ENCODE measurements at regions not wholly inside any gene's neighbourhood (a gene's known extent, or its start where the extent isn't known, plus 50 kb on each side); places are given as distances from the start of the nearest gene placed in this dataset.

DNA sequence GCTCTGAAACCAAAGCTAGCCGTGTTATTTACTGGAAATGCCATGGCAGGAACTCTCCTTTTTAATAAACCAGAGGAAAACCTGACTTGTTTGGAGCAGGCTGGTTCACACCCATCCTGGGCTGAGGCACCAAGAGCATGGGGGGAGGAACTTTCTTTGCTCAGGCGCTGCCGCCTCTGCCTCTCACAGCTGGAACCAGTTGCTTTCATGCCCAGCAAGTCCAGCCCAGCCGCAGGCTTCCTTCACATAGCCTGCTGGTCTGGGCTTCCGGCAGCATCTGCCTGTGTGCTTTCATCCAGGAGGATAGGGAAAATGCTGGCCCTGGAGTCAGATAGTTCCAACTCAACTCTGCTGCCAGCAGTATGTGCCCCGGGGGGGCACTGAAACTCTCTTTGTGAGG, 88.1 kb upstream of the ASIC2 start:
- H4K20me1 ChIP-seq (ENCODE audit: insufficient read depth, low read length) = no peaks in the 10 kb centered on the region
- H3K27ac ChIP-seq (ENCODE audit: low read length) = no peak overlapping the region
- H3K4me1 ChIP-seq (ENCODE audit: low read length) = no peaks in the 10 kb centered on the region
- H3K4me3 ChIP-seq (ENCODE audit: low read length) = no peak overlapping the region
- H3K27me3 ChIP-seq (replicated peaks; ENCODE audit: insufficient read depth, low read length) = no peaks in the 10 kb centered on the region
- H3K9me2 ChIP-seq (replicated peaks; ENCODE audit: insufficient read depth, low read length) = no peaks in the 10 kb centered on the region
- no peak for DNase-seq
- H3K9me3 ChIP-seq (replicated peaks; ENCODE audit: insufficient read depth, low read length) = no peaks in the 10 kb centered on the region
- TF ChIP-seq, protein P1, sequence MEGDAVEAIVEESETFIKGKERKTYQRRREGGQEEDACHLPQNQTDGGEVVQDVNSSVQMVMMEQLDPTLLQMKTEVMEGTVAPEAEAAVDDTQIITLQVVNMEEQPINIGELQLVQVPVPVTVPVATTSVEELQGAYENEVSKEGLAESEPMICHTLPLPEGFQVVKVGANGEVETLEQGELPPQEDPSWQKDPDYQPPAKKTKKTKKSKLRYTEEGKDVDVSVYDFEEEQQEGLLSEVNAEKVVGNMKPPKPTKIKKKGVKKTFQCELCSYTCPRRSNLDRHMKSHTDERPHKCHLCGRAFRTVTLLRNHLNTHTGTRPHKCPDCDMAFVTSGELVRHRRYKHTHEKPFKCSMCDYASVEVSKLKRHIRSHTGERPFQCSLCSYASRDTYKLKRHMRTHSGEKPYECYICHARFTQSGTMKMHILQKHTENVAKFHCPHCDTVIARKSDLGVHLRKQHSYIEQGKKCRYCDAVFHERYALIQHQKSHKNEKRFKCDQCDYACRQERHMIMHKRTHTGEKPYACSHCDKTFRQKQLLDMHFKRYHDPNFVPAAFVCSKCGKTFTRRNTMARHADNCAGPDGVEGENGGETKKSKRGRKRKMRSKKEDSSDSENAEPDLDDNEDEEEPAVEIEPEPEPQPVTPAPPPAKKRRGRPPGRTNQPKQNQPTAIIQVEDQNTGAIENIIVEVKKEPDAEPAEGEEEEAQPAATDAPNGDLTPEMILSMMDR (IDR thresholded peaks at IDR 0.05; ENCODE audit: low read length) = no peak
- TF ChIP-seq EZH2 (optimal IDR thresholded peaks at IDR 0.05; ENCODE audit: low read depth, low read length) = no peak
- TF ChIP-seq EZH2phosphoT487 (IDR thresholded peaks at IDR 0.05; ENCODE audit: low read length) = no peak
- H3K4me2 ChIP-seq (ENCODE audit: low read depth, low read length) = no peak overlapping the region
- H2AFZ ChIP-seq (ENCODE audit: low read length) = no peak overlapping the region
- no peaks in the 10 kb centered on the region for H3K79me2 ChIP-seq (ENCODE audit: low read length)
- H3F3A ChIP-seq (ENCODE audit: insufficient read depth, low read length) = no peaks in the 10 kb centered on the region
- H3K36me3 ChIP-seq (replicated peaks; ENCODE audit: insufficient read depth, low read length) = no peaks in the 10 kb centered on the region
- no peak overlapping the region for H3K9ac ChIP-seq (ENCODE audit: low read length)

DNA sequence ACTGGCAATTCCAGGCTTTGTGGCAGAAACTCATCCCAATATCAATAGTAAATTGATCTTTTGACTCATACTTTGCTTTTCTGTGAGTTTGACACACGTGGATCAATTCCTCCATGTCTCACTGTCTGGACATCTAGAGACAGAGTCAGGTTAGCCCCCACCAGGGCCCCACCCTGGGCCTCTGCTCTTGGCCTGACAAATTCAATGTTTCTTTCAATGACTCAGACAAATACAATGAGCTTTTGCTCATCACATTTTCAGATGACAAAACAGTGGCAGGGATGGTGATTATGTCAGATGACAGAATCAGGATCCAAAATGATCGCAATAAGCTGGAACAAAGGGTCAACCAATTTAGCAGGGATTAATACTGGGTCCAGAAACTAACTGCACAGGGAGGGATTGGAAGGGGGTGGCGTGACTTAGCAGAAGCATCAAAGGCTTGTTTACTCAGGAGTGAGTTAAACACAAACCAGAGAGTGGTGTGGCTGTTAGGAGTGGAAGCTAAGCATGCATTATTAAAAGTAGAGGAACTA, 90.5 kb upstream of the ASIC2 start:
- TF ChIP-seq, protein P1 (IDR thresholded peaks at IDR 0.05; ENCODE audit: low read length) = no peak
- TF ChIP-seq EZH2phosphoT487 (IDR thresholded peaks at IDR 0.05; ENCODE audit: low read length) (no peak), EZH2 (optimal IDR thresholded peaks at IDR 0.05; ENCODE audit: low read depth, low read length) (no peak)
- Histone ChIP-seq H3K79me2 (ENCODE audit: low read length) (no peaks in the 10 kb centered on the region), H3K36me3 (replicated peaks; ENCODE audit: insufficient read depth, low read length) (no peaks in the 10 kb centered on the region), H3K9me3 (replicated peaks; ENCODE audit: insufficient read depth, low read length) (no peaks in the 10 kb centered on the region), H4K20me1 (ENCODE audit: insufficient read depth, low read length) (no peaks in the 10 kb centered on the region), H3K9ac (ENCODE audit: low read length) (no peak overlapping the region), H3K4me3 (ENCODE audit: low read length) (no peak overlapping the region), H3K9me2 (replicated peaks; ENCODE audit: insufficient read depth, low read length) (no peaks in the 10 kb centered on the region), H2AFZ (ENCODE audit: low read length) (no peak overlapping the region), H3K27ac (ENCODE audit: low read length) (no peak overlapping the region), H3K27me3 (replicated peaks; ENCODE audit: insufficient read depth, low read length) (no peaks in the 10 kb centered on the region), H3F3A (ENCODE audit: insufficient read depth, low read length) (no peaks in the 10 kb centered on the region), H3K4me1 (ENCODE audit: low read length) (no peaks in the 10 kb centered on the region), H3K4me2 (ENCODE audit: low read depth, low read length) (no peak overlapping the region)
- DNase-seq = no peak

DNA sequence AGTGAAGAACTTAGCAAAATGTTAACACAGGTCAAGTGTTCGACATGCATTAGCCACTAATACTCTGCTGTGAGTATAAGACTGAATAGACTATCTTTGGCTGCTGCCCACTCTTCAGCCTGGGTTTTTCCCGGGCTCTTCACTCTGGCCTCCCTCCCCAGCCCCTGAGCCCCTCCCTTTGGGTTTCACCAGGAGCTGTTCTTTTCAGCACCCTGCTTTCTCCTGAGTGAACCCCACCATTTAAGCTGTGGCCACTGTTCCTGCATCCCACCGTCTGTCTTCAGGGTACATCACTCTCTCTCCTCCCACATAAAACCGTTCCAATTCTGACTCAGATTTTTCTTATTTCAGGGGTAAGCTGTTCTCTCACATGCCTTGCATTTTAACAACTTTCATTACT, 92.0 kb upstream of the ASIC2 start:
- H3K9me3 ChIP-seq (replicated peaks; ENCODE audit: insufficient read depth, low read length) = no peaks in the 10 kb centered on the region
- no peaks in the 10 kb centered on the region for H3K79me2 ChIP-seq (ENCODE audit: low read length)
- H3K9me2 ChIP-seq (replicated peaks; ENCODE audit: insufficient read depth, low read length) = no peaks in the 10 kb centered on the region
- no peak overlapping the region for H3K4me2 ChIP-seq (ENCODE audit: low read depth, low read length)
- DNase-seq = no peak
- no peaks in the 10 kb centered on the region for H3K4me1 ChIP-seq (ENCODE audit: low read length)
- no peak overlapping the region for H2AFZ ChIP-seq (ENCODE audit: low read length)
- H3F3A ChIP-seq (ENCODE audit: insufficient read depth, low read length) = no peaks in the 10 kb centered on the region
- no peaks in the 10 kb centered on the region for H3K27me3 ChIP-seq (replicated peaks; ENCODE audit: insufficient read depth, low read length)
- H3K27ac ChIP-seq (ENCODE audit: low read length) = no peak overlapping the region
- H4K20me1 ChIP-seq (ENCODE audit: insufficient read depth, low read length) = no peaks in the 10 kb centered on the region
- H3K4me3 ChIP-seq (ENCODE audit: low read length) = no peak overlapping the region
- H3K9ac ChIP-seq (ENCODE audit: low read length) = no peak overlapping the region
- no peaks in the 10 kb centered on the region for H3K36me3 ChIP-seq (replicated peaks; ENCODE audit: insufficient read depth, low read length)
- TF ChIP-seq EZH2 (optimal IDR thresholded peaks at IDR 0.05; ENCODE audit: low read depth, low read length) = no peak
- TF ChIP-seq EZH2phosphoT487 (IDR thresholded peaks at IDR 0.05; ENCODE audit: low read length) = no peak
- TF ChIP-seq, protein P1 (IDR thresholded peaks at IDR 0.05; ENCODE audit: low read length) = no peak

Measured in MM.1S (cell line).